GM19023 (cell line): ENCODE measurements at regions not wholly inside any gene's neighbourhood (a gene's known extent, or its start where the extent isn't known, plus 50 kb on each side); places are given as distances from the start of the nearest gene placed in this dataset.

Experiments used
- ATAC-seq: cut with Tn5 transposase; IDR thresholded peaks from one replicate; pipeline ENCODE4 v1.9.1; 2021; ENCODE audit warnings: mild to moderate bottlenecking, moderate library complexity; ENCODE audit not compliant: unreplicated experiment

- ATAC-seq = no peak
Measured at GRCh38 chr12:94789510-94790225, 139.3 kb upstream of the TMCC3 start.

DNA sequence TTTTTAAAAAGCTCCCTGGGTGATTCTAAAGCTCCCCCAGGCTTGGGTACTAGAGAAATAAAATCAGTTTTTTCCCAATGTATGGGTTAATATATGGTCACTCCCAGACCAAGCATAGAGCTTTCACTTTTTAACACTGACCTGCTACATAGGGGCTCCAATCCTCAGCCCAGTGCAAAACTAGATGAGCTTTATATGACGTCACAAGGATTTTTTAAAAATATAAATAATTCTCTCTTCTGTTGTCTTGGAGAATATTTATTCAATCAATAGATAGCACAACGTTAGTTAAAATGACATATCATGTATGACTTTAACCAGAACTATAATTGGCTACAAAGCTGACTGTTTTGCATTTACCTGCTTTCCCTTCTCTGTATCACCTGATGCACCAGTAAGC, 137.9 kb upstream of the TMCC3 start:
- no peak for ATAC-seq

DNA sequence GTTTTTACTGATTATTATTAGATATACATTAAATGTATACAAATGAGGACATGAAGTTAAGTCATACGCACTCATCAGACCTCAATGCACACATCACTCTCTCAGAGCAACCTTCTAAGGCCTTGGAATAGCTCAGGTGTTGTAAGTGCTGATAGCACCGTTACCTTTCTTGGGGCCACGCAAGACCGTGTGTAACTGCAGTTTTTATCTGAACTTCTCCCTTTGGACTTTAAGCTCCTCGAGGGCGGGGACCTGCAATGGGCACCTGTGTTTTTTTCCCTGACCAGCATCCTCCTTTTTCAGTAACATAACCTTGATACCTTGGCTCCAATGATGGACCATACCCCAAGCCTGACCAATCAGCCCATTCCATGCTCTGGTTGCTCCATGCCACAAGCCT, 136.5 kb upstream of the TMCC3 start:
- no peak for ATAC-seq

- ATAC-seq = no peak
Measured at GRCh38 chr12:94783862-94784261, 133.5 kb upstream of the TMCC3 start.

GRCh38 chr12:94783343-94783742, 133.0 kb upstream of the TMCC3 start:
- ATAC-seq = no peak

DNA sequence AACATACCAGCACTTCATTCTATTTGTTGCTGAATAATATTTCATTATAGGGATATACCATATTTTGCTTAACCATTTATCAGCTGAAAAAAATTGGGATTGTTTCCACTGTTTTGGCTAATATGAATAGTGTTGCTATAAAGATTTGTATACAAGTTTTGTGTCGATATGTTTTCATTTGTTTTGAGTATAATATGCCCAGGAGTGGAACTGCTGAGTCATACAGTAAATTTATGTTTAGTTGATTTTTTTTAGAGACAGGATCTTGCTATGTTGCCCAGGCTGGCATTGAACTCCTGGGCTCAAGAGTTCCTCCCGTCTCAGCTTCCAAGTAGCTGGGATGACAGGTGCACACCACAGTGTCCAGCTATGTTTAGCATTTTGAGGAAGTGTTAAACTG, 131.5 kb upstream of the TMCC3 start:
- ATAC-seq = no peak

GRCh38 chr12:94779485-94779884, 129.1 kb upstream of the TMCC3 start:
- ATAC-seq = no peak

- ATAC-seq = no peak
Measured at GRCh38 chr12:94777936-94778335, 127.6 kb upstream of the TMCC3 start.

- ATAC-seq = no peak
Measured at GRCh38 chr12:94775710-94776109, 125.4 kb upstream of the TMCC3 start.

DNA sequence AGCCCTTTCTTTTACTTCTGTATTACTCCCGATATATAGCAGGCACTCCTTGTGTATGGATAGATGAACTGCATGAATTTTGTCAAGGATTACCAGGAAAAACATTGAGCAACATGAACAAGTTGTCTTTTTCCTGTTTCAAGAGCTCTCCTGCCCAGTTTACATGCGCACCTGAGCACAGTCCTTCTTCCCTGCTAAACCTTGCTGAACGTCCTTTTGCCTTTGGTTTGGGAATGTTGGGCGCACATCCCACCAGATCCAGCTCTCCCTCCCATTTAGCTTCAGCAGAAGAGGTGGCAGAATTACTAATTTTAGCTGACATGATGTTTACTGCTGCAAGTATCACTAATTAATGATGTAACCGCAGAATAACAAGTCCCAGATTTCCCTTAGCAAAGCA, 121.4 kb upstream of the TMCC3 start:
- ATAC-seq = no peak

DNA sequence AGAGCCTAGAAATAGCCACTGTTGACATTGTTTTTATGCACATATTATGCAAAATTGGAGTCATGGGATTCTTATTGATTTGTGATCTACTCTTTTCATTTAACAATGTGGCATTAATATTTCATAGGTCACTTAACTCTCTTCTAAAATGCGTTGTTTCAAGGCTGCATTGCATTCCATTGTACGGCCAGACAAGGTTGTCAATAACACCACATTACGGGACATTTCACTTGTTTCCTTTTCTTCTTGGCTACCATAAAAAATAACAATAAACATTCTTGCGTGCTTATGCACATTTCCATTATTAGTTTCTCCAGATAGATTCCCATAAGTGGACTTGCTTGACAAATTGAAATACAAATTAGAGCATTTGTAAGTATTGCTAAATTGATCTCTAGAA, 120.8 kb upstream of the TMCC3 start:
- ATAC-seq = no peak

DNA sequence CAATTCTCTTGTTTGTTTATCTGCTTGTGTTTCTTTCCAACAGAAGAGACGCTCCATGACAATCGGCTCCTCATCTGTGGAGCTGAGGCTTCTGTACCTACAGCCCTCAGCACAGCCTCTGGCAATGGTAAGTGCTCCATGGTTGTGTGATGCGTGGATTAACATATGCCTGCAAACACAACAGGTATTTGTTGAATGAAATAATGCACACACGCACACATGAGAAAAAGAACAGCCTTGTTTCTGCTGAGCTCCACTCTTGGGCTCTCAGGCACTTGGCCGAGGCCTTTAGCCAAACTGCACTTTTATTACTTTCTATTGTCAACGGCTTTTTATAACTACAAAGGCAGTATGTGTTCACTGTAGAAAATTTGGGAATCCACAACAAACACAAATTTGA, 120.4 kb upstream of the TMCC3 start:
- no peak for ATAC-seq

GRCh38 chr12:94769776-94770759, 119.7 kb upstream of the TMCC3 start:
- no peak for ATAC-seq

DNA sequence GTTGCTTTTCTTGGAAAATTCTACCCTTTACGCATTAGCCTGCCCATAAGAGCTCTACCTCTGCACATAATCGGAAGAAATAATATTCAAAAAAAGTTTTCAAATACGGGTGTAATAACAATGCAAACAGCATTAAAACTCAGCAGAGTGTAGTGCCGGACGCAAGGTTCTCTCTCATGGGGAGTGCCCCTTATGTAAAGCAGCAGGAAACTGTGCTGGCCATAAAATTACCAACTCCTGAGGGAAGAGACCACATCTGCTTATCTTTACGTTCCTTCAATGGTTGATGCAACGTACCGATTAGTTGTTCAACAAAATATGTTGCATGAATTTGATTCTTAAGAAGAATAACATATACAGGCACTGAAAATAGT, 118.7 kb upstream of the TMCC3 start:
- peak; percentile 88 for ATAC-seq

GRCh38 chr12:94768398-94769046, 118.2 kb upstream of the TMCC3 start:
- peak; percentile 51 for ATAC-seq

- ATAC-seq = no peak
Measured at GRCh38 chr12:94767956-94768355, 117.6 kb upstream of the TMCC3 start.

DNA sequence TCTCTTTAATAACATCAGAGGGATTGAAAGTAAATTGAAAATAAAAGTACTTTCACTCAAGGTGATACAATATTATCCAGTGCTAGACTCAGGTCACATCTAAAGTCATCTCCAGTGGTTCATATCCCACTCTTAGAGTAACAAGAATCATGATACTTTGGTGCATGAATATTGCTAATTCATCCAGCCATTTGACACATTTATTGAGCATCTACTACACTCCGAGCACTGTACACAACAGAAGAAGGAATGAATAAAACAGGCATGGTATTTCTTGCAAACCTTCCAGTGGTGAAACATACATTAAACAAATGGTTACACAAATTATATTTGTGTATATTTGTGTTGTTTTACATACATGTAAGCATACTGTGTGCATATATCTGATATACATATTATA, 116.0 kb upstream of the TMCC3 start:
- ATAC-seq = no peak

DNA sequence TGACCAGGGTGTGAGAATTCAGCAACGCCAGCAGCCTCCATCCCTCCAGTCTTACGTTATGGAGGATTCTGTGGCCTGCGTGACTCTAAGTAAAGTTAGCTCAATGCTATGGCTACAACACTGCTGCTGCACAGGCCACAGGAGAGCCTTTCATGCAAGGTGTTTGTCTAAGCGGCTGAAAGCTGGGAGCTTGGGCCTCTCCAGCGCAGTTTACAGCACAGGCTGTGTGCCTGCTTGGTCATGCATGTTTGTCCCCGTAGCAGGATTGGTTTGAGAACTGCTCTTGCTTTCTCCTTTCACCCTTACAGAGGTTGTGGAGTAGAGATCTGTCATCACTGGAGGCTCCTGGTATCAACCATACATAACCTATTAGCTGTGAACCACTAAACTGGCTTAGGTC, 113.1 kb upstream of the TMCC3 start:
- no peak for ATAC-seq

DNA sequence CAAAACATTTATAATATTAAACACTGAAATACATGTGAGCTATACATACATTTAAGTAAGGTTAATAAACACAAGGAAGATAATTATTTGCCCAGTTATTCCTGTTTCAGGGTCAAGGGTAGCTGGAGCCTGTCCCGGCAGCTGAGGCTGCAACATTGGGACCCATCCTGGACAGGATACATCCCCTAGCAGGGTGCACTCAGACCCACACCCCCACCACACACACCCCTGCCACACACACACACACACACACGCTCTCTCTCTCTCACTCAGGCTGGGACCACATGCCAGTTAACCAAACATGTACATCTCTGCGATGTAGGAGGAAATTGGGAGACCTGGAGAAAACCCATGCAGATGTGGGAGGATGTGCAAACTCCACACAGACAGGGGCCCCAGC, 112.6 kb upstream of the TMCC3 start:
- no peak for ATAC-seq

DNA sequence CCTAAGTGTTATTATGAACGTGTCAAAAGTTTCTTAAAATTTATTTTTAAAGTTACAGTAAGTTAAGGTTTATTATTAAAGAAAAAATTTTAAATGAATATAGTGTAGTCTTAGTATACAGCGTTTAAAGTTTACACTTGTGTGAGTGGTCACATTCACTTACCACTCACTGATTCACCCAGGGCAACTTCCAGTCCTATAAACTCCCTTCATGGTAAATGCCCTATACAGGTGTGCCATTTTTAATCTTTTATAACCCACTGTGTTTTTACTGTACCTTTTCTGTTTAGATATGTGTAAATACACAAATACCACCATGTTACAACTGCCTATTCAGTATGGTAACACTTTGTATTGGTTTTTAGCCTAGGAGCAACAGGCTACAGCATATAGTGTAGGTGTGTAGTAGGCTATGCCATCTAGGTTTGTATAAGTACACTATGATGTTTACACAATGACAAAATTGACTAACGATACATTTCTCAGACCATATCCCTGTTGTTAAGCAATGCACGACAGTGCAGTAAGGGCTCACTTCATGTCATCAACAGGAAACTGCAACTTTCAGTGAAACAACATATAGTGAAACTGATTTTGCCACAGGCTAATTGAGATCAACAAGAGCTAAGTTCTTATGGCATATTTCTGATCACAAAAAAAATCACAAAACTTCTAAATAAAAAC, 112.0 kb upstream of the TMCC3 start:
- ATAC-seq = peak; percentile 72

GRCh38 chr12:94761559-94761958, 111.2 kb upstream of the TMCC3 start:
- no peak for ATAC-seq
